B cell (primary cell): ENCODE measurements at regions not wholly inside any gene's neighbourhood (a gene's known extent, or its start where the extent isn't known, plus 50 kb on each side); places are given as distances from the start of the nearest gene placed in this dataset.

Source experiments
- ATAC-seq: fragments of 200-7000 bp; cut with Tn5 transposase; one replicate; pipeline ENCODE4 v1.10.0; 2021; ENCODE audit warnings: low read depth, mild to moderate bottlenecking, moderate number of reproducible peaks, moderate library complexity
- CTCF ChIA-PET: fragments of 350-600 bp; sonication (Branson Sonifier 250); formaldehyde crosslinking; loops from one replicate; lab custom pipeline; 2021; ENCODE audit warnings: antibody characterized with exemption, inconsistent platforms; lab: Charles Lee
- POLR2A ChIA-PET: fragments of 350-600 bp; sonication (Branson Sonifier 250); formaldehyde crosslinking; loops from one replicate; lab custom pipeline; 2021; ENCODE audit warnings: antibody characterized with exemption; lab: Charles Lee
- DNase-seq: peaks from one replicate; pipeline ENCODE4 v3.0.0; 2013
- H2AFZ ChIP-seq: 2 replicates; pipeline ENCODE4 v1.6.1; 2012; ENCODE audit warnings: mild to moderate bottlenecking, low read depth, low read length; ENCODE audit not compliant: insufficient read depth, poor library complexity, severe bottlenecking
- H3K27ac ChIP-seq, 2 donors: 1 replicate in 1 of 2; 2 replicates in 1 of 2; pipeline ENCODE4 v1.5.1; 2012 to 2013; ENCODE audit warnings: low read length in 2 of 2, mild to moderate bottlenecking in 2 of 2, moderate library complexity in 1 of 2
- H3K27me3 ChIP-seq, 4 experiments: fragments of 200-600 bp in 1 of 4; sonication (generic) in 1 of 4; replicated peaks in 1 of 4; 1 replicate in 2 of 4; 2 replicates in 2 of 4; pipeline versions ENCODE4 v1.6.1 to v1.7.0; 2013 to 2016; ENCODE audit warnings: low read length in 3 of 4, mild to moderate bottlenecking in 2 of 4, mixed read lengths in 1 of 4, moderate library complexity in 1 of 4; ENCODE audit not compliant: insufficient read depth in 4 of 4, control insufficient read depth in 3 of 4; ENCODE audit errors: control extremely low read depth in 1 of 4
- H3K36me3 ChIP-seq, 2 experiments: replicated peaks in 1 of 2; 1 replicate in 1 of 2; 2 replicates in 1 of 2; pipeline versions ENCODE4 v1.6.1 to v1.7.1; 2013; ENCODE audit warnings: low read length in 1 of 2; ENCODE audit not compliant: insufficient read depth in 2 of 2, control insufficient read depth in 1 of 2; ENCODE audit errors: control extremely low read depth in 1 of 2, extremely low read depth in 1 of 2
- H3K4me1 ChIP-seq, 2 donors: fragments of 200-600 bp in 1 of 2; sonication (generic) in 1 of 2; 1 replicate in 1 of 2; 2 replicates in 1 of 2; pipeline versions ENCODE4 v1.5.1 to v1.6.1; 2013 to 2017; ENCODE audit warnings: low read length in 2 of 2; ENCODE audit not compliant: control insufficient read depth in 2 of 2, insufficient read depth in 2 of 2
- H3K4me2 ChIP-seq: replicated peaks from 2 replicates; pipeline ENCODE3; 2012; ENCODE audit warnings: mild to moderate bottlenecking, low read depth, low read length; ENCODE audit not compliant: poor library complexity, severe bottlenecking
- H3K4me3 ChIP-seq, 5 experiments: fragments of 200-600 bp in 1 of 5; sonication (generic) in 1 of 5; 1 replicate in 3 of 5; 2 replicates in 2 of 5; pipeline versions ENCODE4 v1.5.1 to v1.7.0; 2011 to 2016; ENCODE audit warnings: low read length in 4 of 5, mild to moderate bottlenecking in 4 of 5, low read depth in 2 of 5, control low read depth in 1 of 5, moderate library complexity in 1 of 5; ENCODE audit not compliant: insufficient read depth in 1 of 5; ENCODE audit errors: control extremely low read depth in 1 of 5, extremely low read depth in 1 of 5
- H3K79me2 ChIP-seq: fragments of 200-600 bp; sonication (generic); one replicate; pipeline ENCODE4 v1.6.0; 2016; ENCODE audit warnings: low read length; ENCODE audit not compliant: control insufficient read depth, insufficient read depth
- H3K9ac ChIP-seq: fragments of 200-600 bp; sonication (generic); 2 replicates; pipeline ENCODE4 v1.6.1; 2017; ENCODE audit warnings: mild to moderate bottlenecking, low read length, moderate library complexity
- H3K9me3 ChIP-seq, 3 donors: one replicate each; pipeline versions ENCODE4 v1.6.1 to v1.7.1; 2013; ENCODE audit warnings: low read length in 2 of 3; ENCODE audit not compliant: control insufficient read depth in 2 of 3, insufficient read depth in 1 of 3; ENCODE audit errors: control extremely low read depth in 1 of 3
- H4K20me1 ChIP-seq: 2 replicates; pipeline ENCODE4 v1.6.0; 2012; ENCODE audit warnings: mild to moderate bottlenecking, low read length; ENCODE audit not compliant: insufficient read depth, control insufficient read depth, poor library complexity, severe bottlenecking
- H3K27ac Mint-ChIP-seq: one replicate; pipeline ENCODE4 v1.8.0; 2021; ENCODE audit warnings: mixed read lengths
- H3K27me3 Mint-ChIP-seq: one replicate; pipeline ENCODE4 v1.8.0; 2021; ENCODE audit warnings: mixed read lengths
- H3K4me1 Mint-ChIP-seq: one replicate; pipeline ENCODE4 v1.8.0; 2021; ENCODE audit warnings: mixed read lengths
- H3K4me3 Mint-ChIP-seq: one replicate; pipeline ENCODE4 v1.8.0; 2021; ENCODE audit warnings: mixed read lengths
- H3K9me3 Mint-ChIP-seq: one replicate; pipeline ENCODE4 v1.8.0; 2022; ENCODE audit warnings: mixed read lengths; ENCODE audit not compliant: insufficient read depth
- EZH2 ChIP-seq: IDR thresholded peaks from 2 replicates; pipeline ENCODE4 v1.6.1; 2012; ENCODE audit warnings: borderline replicate concordance, low read depth, mild to moderate bottlenecking, moderate library complexity, low read length; ENCODE audit not compliant: insufficient read depth, poor library complexity, severe bottlenecking
- WGBS: methylation state at CpG from one replicate; pipeline ENCODE4 v1.1.5; 2013; ENCODE audit warnings: missing lambda C conversion rate; ENCODE audit not compliant: insufficient coverage; 5-methylcytosine and 5-hydroxymethylcytosine counted together
- intact Hi-C: fragments of 100-400 bp; cut with micrococcal nuclease; formaldehyde crosslinking; loops from one replicate; pipeline ENCODE4 v1.10.0; 2022
- TF ChIP-seq, protein P1 (sequence below): fragments of 200-600 bp; IDR thresholded peaks from one replicate; pipeline ENCODE4 v1.8.0; 2022; ENCODE audit warnings: antibody characterized with exemption, mild to moderate bottlenecking

DNA sequence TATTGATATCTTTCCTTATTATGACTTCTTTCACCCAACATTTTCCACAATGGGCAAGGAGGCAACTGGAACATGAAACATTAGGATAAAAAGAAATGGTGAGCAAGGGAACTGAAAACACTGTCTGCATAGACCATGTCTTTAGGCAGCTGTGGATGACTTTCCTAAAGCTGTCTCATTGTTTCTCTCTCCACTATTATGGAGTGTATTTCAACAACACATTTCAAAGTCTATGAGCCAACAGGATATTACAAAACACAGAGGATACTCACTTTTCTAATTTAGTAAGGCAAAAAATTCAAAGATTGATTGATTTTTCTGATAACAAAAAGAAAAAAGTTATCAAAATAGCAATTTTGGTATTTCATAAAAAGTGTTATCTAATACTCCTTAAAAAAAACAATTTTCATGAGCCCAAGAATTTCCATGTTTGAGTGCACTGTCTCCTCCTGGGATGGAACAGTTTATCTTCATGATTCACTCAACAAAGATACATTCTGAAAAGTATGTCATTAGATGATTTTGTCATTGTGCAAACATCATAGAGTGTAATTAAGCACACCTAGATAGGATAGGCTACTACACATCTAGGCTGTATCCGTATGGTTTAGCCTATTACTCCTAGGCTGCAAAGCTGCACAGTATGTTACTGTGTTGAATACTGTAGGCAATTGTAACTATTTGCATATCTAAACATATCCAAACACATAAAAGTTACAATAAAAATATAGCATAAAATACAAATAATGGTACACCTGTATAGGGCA is 1568.4 kb downstream of the SLITRK5 start:
- ATAC-seq = no peak
- no CpG with 5 or more reads among the region's 1 CpG for WGBS
- TF ChIP-seq, protein P1, sequence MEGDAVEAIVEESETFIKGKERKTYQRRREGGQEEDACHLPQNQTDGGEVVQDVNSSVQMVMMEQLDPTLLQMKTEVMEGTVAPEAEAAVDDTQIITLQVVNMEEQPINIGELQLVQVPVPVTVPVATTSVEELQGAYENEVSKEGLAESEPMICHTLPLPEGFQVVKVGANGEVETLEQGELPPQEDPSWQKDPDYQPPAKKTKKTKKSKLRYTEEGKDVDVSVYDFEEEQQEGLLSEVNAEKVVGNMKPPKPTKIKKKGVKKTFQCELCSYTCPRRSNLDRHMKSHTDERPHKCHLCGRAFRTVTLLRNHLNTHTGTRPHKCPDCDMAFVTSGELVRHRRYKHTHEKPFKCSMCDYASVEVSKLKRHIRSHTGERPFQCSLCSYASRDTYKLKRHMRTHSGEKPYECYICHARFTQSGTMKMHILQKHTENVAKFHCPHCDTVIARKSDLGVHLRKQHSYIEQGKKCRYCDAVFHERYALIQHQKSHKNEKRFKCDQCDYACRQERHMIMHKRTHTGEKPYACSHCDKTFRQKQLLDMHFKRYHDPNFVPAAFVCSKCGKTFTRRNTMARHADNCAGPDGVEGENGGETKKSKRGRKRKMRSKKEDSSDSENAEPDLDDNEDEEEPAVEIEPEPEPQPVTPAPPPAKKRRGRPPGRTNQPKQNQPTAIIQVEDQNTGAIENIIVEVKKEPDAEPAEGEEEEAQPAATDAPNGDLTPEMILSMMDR = no peak
- TF ChIP-seq EZH2 = no peak
- H4K20me1 ChIP-seq = no peaks in the 10 kb centered on the region
- no peak for DNase-seq
- H3K4me3 ChIP-seq = no peak overlapping the region
- intact Hi-C loops = no loop called here
- Mint-ChIP-seq H3K4me1 (no peaks in the 10 kb centered on the region), H3K4me3 (no peak overlapping the region), H3K27ac (no peak overlapping the region), H3K27me3 (no peaks in the 10 kb centered on the region), H3K9me3 (no peaks in the 10 kb centered on the region)
- H3K9ac ChIP-seq = no peak overlapping the region
- H3K27me3 ChIP-seq = no peaks in the 10 kb centered on the region
- H3K27ac ChIP-seq = no peak overlapping the region
- no peaks in the 10 kb centered on the region for H3K36me3 ChIP-seq
- ChIA-PET POLR2A (no interaction called here), CTCF (no interaction called here)
- H3K4me2 ChIP-seq = no peak overlapping the region
- H3K9me3 ChIP-seq = no peaks in the 10 kb centered on the region
- no peaks in the 10 kb centered on the region for H3K79me2 ChIP-seq
- H2AFZ ChIP-seq = no peak overlapping the region
- no peaks in the 10 kb centered on the region for H3K4me1 ChIP-seq

DNA sequence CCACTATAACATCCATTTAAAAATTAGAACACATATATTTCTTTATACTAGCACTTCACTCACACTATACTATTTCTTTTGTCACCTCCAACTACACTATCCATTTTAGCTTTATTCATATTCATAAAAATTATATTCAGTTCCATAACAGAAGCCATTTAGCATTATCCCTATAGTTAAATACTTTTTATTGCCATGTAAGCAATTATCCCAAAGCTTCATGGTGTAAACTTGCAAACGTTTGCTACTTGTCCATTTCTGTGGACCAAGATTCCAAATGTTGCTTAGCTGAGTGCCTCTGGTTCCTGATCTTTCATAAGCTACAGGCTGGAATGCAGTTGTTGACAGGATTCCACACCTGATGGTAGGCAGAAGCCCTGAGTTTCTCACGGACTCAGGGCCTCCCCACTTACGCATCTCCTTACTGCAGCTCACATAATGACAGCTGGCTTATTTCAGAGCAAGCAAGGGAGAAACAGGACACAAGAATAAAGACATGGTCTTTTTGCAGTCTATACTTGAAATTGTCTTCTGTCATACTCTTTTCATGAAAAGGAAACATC is 1584.8 kb downstream of the SLITRK5 start:
- WGBS = 82% methylated on average over 3 of the region's 3 CpGs
- POLR2A ChIA-PET = no interaction called here

More for the DNA sequence above, 1584.8 kb downstream of the SLITRK5 start:
- H3K9me3 Mint-ChIP-seq = peaks cover 17% of the 10 kb centered on the region
- Histone ChIP-seq H3K4me3 (no peak overlapping the region), H3K4me1 (no peaks in the 10 kb centered on the region), H3K4me2 (no peak overlapping the region), H2AFZ (no peak overlapping the region), H3K27me3 (no peaks in the 10 kb centered on the region), H3K9me3 (peaks cover 0 to 3% (median 0%) of the 10 kb centered on the region in 3 donors), H3K36me3 (no peaks in the 10 kb centered on the region), H3K27ac (no peak overlapping the region), H4K20me1 (no peaks in the 10 kb centered on the region), H3K79me2 (no peaks in the 10 kb centered on the region), H3K9ac (no peak overlapping the region)
- CTCF ChIA-PET = no interaction called here
- TF ChIP-seq, protein P1 = no peak
- no peak for TF ChIP-seq EZH2
- intact Hi-C loops = no loop called here
- no peaks in the 10 kb centered on the region for H3K27me3 Mint-ChIP-seq
- ATAC-seq (no peak), DNase-seq (no peak)
- no peak overlapping the region for H3K4me3 Mint-ChIP-seq
- H3K4me1 Mint-ChIP-seq = no peaks in the 10 kb centered on the region
- no peak overlapping the region for H3K27ac Mint-ChIP-seq
